Naive thymus-derived CD8-positive, alpha-beta T cell (primary cell): ENCODE measurements at regions not wholly inside any gene's neighbourhood (a gene's known extent, or its start where the extent isn't known, plus 50 kb on each side); places are given as distances from the start of the nearest gene placed in this dataset.
A peak's percentile ranks its signal among the peaks of the same experiment; 100 is the strongest.

Experiments
- ATAC-seq, 2 donors: fragments of 150-1000 bp; cut with Tn5 transposase in 1 of 2; sonication (Bioruptor Pico), chemical (Tn5 transposase) in 1 of 2; 1 replicate in 1 of 2; 2 replicates in 1 of 2; pipeline ENCODE4 v1.10.0; 2021; ENCODE audit warnings: mild to moderate bottlenecking in 2 of 2, moderate library complexity in 2 of 2
- POLR2A ChIA-PET: fragments of 350-600 bp; sonication (Branson Sonifier 250); formaldehyde crosslinking; loops from one replicate; lab custom pipeline; 2021; ENCODE audit warnings: antibody characterized with exemption; lab: Charles Lee
- DNase-seq, 10 donors: peaks; one replicate each; pipeline versions ENCODE4 v3.0.0 to v3.0.0-alpha.2; 2020 to 2022
- H3K27ac Mint-ChIP-seq, 10 donors: one replicate each; pipeline ENCODE4 v1.8.0; 2020 to 2022; ENCODE audit warnings: mild to moderate bottlenecking in 10 of 10, mixed read lengths in 10 of 10, moderate library complexity in 4 of 10, inconsistent platforms in 1 of 10
- H3K27me3 Mint-ChIP-seq, 5 donors: one replicate each; pipeline ENCODE4 v1.8.0; 2021 to 2022; ENCODE audit warnings: mixed read lengths in 5 of 5
- H3K36me3 Mint-ChIP-seq, 3 donors: one replicate each; pipeline ENCODE4 v1.8.0; 2020 to 2022; ENCODE audit warnings: mixed read lengths in 3 of 3, mild to moderate bottlenecking in 2 of 3, inconsistent platforms in 1 of 3
- H3K4me1 Mint-ChIP-seq, 4 donors: one replicate each; pipeline ENCODE4 v1.8.0; 2021 to 2022; ENCODE audit warnings: mixed read lengths in 4 of 4
- H3K4me3 Mint-ChIP-seq, 10 donors: one replicate each; pipeline ENCODE4 v1.8.0; 2020 to 2022; ENCODE audit warnings: mild to moderate bottlenecking in 10 of 10, mixed read lengths in 10 of 10, moderate library complexity in 6 of 10, inconsistent platforms in 1 of 10
- H3K9me3 Mint-ChIP-seq, 9 donors: one replicate each; pipeline ENCODE4 v1.8.0; 2020 to 2022; ENCODE audit warnings: mixed read lengths in 9 of 9, mild to moderate bottlenecking in 3 of 9, inconsistent platforms in 1 of 9, moderate library complexity in 1 of 9

DNA sequence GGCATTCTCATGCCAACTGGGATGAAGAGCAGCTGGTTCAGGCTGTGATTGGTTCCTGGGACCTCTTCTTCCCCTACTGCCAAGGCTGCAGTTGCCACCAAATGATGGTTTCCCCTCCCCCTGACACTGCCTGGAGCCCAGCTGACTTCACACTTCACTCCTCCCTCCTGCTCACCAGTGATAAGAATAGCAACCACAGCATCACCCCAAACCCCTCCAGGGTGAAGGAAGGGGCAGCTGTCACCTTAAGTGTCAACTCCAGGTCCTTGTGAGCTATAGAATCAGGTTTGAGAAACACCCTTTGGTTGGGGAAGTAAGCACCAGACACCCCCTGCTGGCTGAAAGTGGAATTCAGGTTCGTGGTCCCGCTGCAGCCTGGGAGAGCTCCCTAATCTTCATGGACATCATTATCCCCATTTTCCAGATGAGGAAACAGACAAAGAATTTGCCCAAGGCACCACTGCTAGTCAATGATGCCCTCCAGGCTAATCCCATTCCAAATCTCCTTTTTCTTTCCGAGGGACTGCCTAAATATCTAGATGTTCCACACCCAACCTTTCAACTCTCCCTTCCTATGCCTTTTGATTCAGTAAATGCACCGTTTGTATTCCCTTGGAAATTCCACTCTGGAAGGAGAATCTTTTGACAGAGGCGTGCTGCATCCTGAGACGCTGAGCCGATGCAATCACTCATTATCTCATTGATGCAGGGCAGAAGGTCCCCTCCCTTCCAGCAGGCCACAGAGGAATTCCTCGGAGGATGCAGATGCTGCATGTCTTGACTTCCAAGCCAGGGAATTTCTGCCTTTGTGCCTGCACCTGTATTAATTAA lies 50.6 kb upstream of the UQCRFS1 start:
- peak overlapping the region in 1 of 10 donors; percentile 50 for H3K4me3 Mint-ChIP-seq

DNA sequence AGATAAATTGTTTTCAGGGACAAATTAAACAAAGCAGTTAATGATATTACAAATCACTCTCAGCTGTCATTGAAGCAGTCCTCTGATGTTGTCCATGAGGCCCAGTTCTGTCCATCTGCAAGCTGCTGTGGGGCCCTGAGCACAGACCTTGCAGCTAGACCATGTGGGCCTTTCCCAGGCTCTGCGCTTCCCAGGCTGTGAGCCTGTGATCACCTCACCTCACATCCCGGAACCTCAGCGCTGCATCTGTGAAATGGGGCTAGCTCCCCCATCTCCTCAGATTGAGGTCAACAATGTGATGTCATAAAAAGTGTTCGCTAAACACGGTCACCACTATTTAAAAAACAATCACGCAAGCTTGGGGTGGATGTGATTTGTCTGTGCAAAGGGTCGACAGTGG lies 51.9 kb upstream of the UQCRFS1 start:
- POLR2A ChIA-PET: no interaction called here
- H3K9me3 Mint-ChIP-seq: no peaks in the 10 kb centered on the region
- DNase-seq: no peak
- no peaks in the 10 kb centered on the region for H3K36me3 Mint-ChIP-seq
- no peak overlapping the region for H3K27ac Mint-ChIP-seq
- ATAC-seq: no peak
- no peak overlapping the region for H3K4me3 Mint-ChIP-seq
- H3K4me1 Mint-ChIP-seq: peaks cover 2 to 6% (median 5%) of the 10 kb centered on the region in 4 donors
- H3K27me3 Mint-ChIP-seq: peaks cover 13 to 65% (median 38%) of the 10 kb centered on the region in 5 donors

More for the DNA sequence above, 50.6 kb upstream of the UQCRFS1 start:
- peak; percentile 10 to 39 for ATAC-seq
- peaks cover 14 to 55% (median 34%) of the 10 kb centered on the region in 5 donors for H3K27me3 Mint-ChIP-seq
- peaks cover 0 to 5% (median 2%) of the 10 kb centered on the region in 4 donors for H3K4me1 Mint-ChIP-seq
- peak overlapping the region in 2 of 10 donors; percentile 20 to 66 for H3K27ac Mint-ChIP-seq
- H3K9me3 Mint-ChIP-seq: no peaks in the 10 kb centered on the region
- POLR2A ChIA-PET: no interaction called here
- H3K36me3 Mint-ChIP-seq: no peaks in the 10 kb centered on the region
- peak in 8 of 10 donors; percentile 20 to 57 (median 35) for DNase-seq

DNA sequence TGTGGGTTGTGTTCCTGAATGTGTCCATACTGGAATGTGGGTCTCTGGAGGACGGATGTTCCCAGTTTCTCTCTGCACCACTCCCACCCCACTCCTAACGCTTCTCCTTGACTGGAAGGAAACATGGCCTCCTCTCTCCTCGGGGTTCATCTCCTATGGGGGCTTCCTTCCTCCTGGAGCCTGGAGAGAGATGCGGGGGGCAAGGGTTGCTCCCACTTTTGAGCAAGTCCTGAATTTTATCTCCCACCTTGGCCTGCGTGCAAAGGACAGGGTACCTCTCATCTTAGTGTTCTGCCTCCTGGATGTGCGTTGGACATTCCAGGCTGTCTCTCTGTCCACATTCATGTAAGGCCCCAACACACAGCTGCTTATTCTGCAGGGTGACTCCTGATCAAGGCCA lies 52.5 kb upstream of the UQCRFS1 start:
- peaks cover 13 to 65% (median 38%) of the 10 kb centered on the region in 5 donors for H3K27me3 Mint-ChIP-seq
- H3K36me3 Mint-ChIP-seq: no peaks in the 10 kb centered on the region
- POLR2A ChIA-PET: no interaction called here
- no peak for DNase-seq
- no peak overlapping the region for H3K27ac Mint-ChIP-seq
- ATAC-seq: no peak
- peaks cover 2 to 6% (median 5%) of the 10 kb centered on the region in 4 donors for H3K4me1 Mint-ChIP-seq
- H3K4me3 Mint-ChIP-seq: no peak overlapping the region
- H3K9me3 Mint-ChIP-seq: no peaks in the 10 kb centered on the region

DNA sequence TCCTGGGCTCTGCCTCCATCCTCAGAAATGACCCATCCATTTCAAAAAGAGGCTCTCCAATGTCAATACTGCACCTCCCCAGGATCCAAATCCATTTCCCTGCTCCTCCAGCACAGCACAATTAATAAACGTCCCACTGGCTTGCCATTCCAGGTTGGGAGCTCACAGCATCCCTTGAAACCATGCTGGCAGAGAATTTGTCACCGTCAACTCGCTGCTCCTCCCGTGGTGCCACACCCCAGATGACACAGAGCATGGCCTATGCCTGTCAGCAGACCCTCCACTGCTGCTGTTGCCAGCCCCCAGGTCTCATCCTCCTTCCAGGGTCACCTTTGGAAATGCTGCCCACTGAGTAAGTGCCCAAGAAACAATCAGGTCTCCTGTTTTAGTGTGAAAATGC lies 53.0 kb upstream of the UQCRFS1 start:
- H3K9me3 Mint-ChIP-seq: peaks cover 0 to 1% (median 0%) of the 10 kb centered on the region in 9 donors
- no peaks in the 10 kb centered on the region for H3K36me3 Mint-ChIP-seq
- ATAC-seq (no peak), DNase-seq (no peak)
- POLR2A ChIA-PET: no interaction called here
- H3K27me3 Mint-ChIP-seq: peaks cover 13 to 65% (median 38%) of the 10 kb centered on the region in 5 donors
- H3K4me1 Mint-ChIP-seq: peaks cover 2 to 6% (median 5%) of the 10 kb centered on the region in 4 donors
- H3K27ac Mint-ChIP-seq: no peak overlapping the region
- no peak overlapping the region for H3K4me3 Mint-ChIP-seq

- Mint-ChIP-seq H3K27me3 (peaks cover 13 to 65% (median 38%) of the 10 kb centered on the region in 5 donors), H3K9me3 (peaks cover 0 to 7% (median 0%) of the 10 kb centered on the region in 9 donors)
- POLR2A ChIA-PET: no interaction called here
These were observed 53.7 kb upstream of the UQCRFS1 start for GRCh38 chr19:29266603-29267002.

DNA sequence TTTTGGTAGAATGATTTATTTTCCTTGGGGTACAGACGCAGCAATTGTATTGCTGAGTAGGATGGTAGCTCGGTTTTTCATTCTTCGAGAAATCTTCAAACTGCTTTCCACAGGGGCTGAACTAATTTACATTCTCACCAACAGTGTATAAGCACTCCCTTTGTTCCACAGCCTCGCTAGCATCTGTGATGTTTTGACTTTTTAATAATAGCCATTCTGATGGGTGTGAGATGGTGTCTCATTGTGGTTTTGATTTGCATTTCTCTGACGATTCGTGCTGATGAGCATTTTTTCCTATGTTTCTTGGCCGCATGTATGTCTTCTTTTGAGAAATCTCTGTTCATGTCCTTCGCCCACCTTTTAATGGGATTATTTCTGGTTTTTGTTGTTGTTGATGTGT lies 54.8 kb upstream of the UQCRFS1 start:
- Mint-ChIP-seq H3K9me3 (peaks cover 0 to 8% (median 0%) of the 10 kb centered on the region in 9 donors), H3K4me1 (peaks cover 2 to 6% (median 5%) of the 10 kb centered on the region in 4 donors), H3K4me3 (no peak overlapping the region), H3K27me3 (peaks cover 13 to 65% (median 38%) of the 10 kb centered on the region in 5 donors), H3K27ac (peak overlapping the region in 1 of 10 donors; percentile 15), H3K36me3 (peaks cover 0 to 5% (median 3%) of the 10 kb centered on the region in 3 donors)
- ATAC-seq (no peak), DNase-seq (no peak)
- POLR2A ChIA-PET: no interaction called here

More at GRCh38 chr19:29266603-29267002, 53.7 kb upstream of the UQCRFS1 start:
- no peak for ATAC-seq
- Mint-ChIP-seq H3K27ac (no peak overlapping the region), H3K36me3 (peaks cover 0 to 5% (median 3%) of the 10 kb centered on the region in 3 donors), H3K4me3 (no peak overlapping the region), H3K4me1 (peaks cover 2 to 6% (median 5%) of the 10 kb centered on the region in 4 donors)
- no peak for DNase-seq

DNA sequence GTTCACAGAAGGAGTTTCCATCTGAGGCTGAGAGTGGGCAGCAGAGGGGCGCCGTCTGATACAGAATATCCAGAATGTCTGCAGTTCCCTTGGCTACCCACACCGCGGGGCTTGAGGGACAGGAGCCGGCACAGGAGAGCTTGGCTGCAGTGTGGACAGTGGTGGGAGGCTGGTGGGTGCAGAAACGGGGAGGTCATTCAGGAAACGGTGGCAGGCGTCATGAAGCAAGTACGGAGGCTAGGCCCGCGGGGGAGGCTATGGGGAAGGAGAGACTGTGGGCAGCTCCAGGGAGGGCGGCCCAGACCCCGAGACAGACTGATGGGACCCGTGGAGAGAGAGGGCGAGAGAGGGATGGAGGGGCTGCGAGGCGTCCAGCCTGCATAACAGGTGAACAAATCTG lies 55.2 kb upstream of the UQCRFS1 start:
- H3K4me3 Mint-ChIP-seq: no peak overlapping the region
- H3K36me3 Mint-ChIP-seq: peaks cover 0 to 5% (median 3%) of the 10 kb centered on the region in 3 donors
- peak overlapping the region in 1 of 10 donors; percentile 15 for H3K27ac Mint-ChIP-seq
- POLR2A ChIA-PET: no interaction called here
- H3K27me3 Mint-ChIP-seq: peaks cover 13 to 62% (median 41%) of the 10 kb centered on the region in 5 donors
- no peak for ATAC-seq
- H3K9me3 Mint-ChIP-seq: peaks cover 0 to 8% (median 0%) of the 10 kb centered on the region in 9 donors
- no peak for DNase-seq
- H3K4me1 Mint-ChIP-seq: peaks cover 2 to 6% (median 5%) of the 10 kb centered on the region in 4 donors

DNA sequence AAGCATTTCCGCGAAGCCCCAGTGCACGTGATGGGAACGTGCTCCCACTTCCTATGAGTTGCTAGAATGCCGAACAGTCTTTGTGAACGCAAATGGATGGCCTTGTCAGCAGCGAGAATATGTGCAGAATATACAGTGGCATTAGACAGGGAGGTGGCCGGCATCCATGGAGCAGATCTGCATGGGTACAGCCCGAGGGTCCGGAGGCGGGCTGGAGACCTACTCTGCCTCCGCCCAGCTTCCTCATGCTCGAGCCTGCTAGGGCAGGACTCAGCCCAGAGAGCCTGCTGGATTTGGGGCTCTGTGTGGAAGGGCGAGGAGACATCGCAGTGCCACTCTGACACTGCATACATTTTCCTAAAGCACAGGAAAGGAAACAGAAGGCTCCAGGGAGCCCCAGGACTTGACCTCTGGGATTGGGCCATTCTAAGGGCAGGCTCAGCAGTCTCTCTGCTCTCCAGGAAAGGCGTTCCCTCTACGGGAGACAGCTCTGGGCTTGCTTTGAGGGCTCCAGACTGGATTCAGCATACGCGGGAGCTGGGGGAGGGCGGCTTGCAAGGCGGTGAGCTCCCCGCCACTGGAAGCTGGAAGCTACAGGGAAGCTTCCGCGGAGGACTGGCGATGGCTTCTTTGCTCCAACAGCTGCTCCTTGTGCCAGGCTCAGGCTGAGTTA lies 55.9 kb upstream of the UQCRFS1 start:
- peaks cover 0 to 8% (median 0%) of the 10 kb centered on the region in 9 donors for H3K9me3 Mint-ChIP-seq
- no peak overlapping the region for H3K4me3 Mint-ChIP-seq
- peaks cover 0 to 5% (median 3%) of the 10 kb centered on the region in 3 donors for H3K36me3 Mint-ChIP-seq
- POLR2A ChIA-PET: no interaction called here
- ATAC-seq (no peak), DNase-seq (no peak)
- H3K27ac Mint-ChIP-seq: no peak overlapping the region
- peaks cover 13 to 55% (median 38%) of the 10 kb centered on the region in 5 donors for H3K27me3 Mint-ChIP-seq
- peaks cover 0 to 6% (median 3%) of the 10 kb centered on the region in 4 donors for H3K4me1 Mint-ChIP-seq

- H3K27ac Mint-ChIP-seq: no peak overlapping the region
- POLR2A ChIA-PET: no interaction called here
- H3K4me1 Mint-ChIP-seq: peaks cover 0 to 6% (median 3%) of the 10 kb centered on the region in 4 donors
- H3K27me3 Mint-ChIP-seq: peaks cover 13 to 47% (median 38%) of the 10 kb centered on the region in 5 donors
- DNase-seq: no peak
- H3K36me3 Mint-ChIP-seq: peaks cover 0 to 5% (median 3%) of the 10 kb centered on the region in 3 donors
- ATAC-seq: no peak
- H3K9me3 Mint-ChIP-seq: peaks cover 0 to 8% (median 0%) of the 10 kb centered on the region in 9 donors
- no peak overlapping the region for H3K4me3 Mint-ChIP-seq
These were observed 56.7 kb upstream of the UQCRFS1 start for GRCh38 chr19:29269641-29270040.

GRCh38 chr19:29271341-29271740 lies 58.4 kb upstream of the UQCRFS1 start:
- POLR2A ChIA-PET: interaction anchor here (0.6 kb wide), 1 partner anchor 382 kb away, joined by 3 read pairs; no protein-coding TSS in a partner anchor
- ATAC-seq (no peak), DNase-seq (no peak)
- Mint-ChIP-seq H3K27ac (peak overlapping the region in 1 of 10 donors; percentile 34), H3K36me3 (peaks cover 0 to 5% (median 3%) of the 10 kb centered on the region in 3 donors), H3K9me3 (peaks cover 0 to 8% (median 0%) of the 10 kb centered on the region in 9 donors), H3K4me3 (no peak overlapping the region), H3K27me3 (peaks cover 13 to 30% (median 27%) of the 10 kb centered on the region in 5 donors), H3K4me1 (peaks cover 0 to 7% (median 4%) of the 10 kb centered on the region in 4 donors)

DNA sequence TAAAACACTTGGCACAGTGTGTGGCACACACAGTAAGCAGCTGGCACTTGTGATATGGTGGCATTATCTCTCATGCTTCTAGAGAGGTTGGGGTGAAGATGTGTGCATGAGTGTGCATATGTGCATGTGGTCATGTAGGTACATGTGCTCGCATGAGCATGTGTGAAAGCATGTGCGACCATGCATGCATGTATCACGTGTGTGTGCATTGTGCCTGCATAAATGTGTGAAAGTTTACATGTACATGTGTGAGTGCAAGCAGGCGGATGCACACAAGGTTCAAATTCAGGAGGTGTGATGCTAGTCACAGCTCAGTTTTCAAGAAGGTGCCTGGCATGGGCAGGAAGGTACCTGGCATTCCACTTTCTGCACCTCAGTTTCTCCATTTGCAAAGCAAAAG lies 59.0 kb upstream of the UQCRFS1 start:
- Mint-ChIP-seq H3K27ac (no peak overlapping the region), H3K4me3 (no peak overlapping the region), H3K4me1 (peaks cover 2 to 10% (median 6%) of the 10 kb centered on the region in 4 donors), H3K9me3 (peaks cover 0 to 8% (median 0%) of the 10 kb centered on the region in 9 donors), H3K27me3 (peaks cover 10 to 24% (median 21%) of the 10 kb centered on the region in 5 donors), H3K36me3 (peaks cover 0 to 5% (median 3%) of the 10 kb centered on the region in 3 donors)
- ATAC-seq: no peak
- POLR2A ChIA-PET: no interaction called here
- DNase-seq: no peak

DNA sequence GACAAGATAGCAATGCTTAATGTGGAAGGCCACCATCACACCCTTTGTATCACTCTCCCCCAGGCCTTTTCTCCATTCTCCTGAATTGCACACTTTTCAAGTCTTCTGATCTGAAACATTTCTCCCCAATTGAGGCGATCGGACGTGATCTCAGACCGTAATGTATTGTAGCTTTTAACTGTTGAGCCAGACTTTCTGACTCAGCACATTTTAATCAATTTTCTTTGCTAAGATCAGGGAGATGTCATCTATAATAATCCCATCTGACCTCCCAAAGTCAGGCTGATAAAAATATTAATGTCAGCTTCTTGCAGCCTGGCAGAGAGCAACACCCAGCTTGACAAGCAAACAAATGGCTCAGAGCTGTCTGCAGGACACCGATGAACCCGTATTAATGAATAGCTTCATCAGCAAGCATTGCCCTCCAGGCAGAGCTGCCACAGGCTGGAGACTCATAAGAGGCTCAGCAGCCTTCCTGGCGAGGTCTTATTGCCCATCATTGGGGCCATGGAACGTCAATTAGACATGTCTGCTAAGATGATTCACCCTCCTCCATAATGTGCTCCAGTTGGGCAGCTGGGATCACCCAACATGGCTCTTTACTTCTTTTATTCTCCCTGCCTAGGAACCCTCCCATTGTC lies 60.2 kb upstream of the UQCRFS1 start:
- Mint-ChIP-seq H3K4me3 (no peak overlapping the region), H3K27ac (no peak overlapping the region), H3K9me3 (peaks cover 0 to 8% (median 0%) of the 10 kb centered on the region in 9 donors), H3K36me3 (peaks cover 0 to 5% (median 3%) of the 10 kb centered on the region in 3 donors), H3K4me1 (peaks cover 6 to 21% (median 13%) of the 10 kb centered on the region in 4 donors), H3K27me3 (peaks cover 3 to 22% (median 14%) of the 10 kb centered on the region in 5 donors)
- DNase-seq (no peak), ATAC-seq (no peak)
- POLR2A ChIA-PET: no interaction called here
